Activated CD8-positive, alpha-beta memory T cell treated with anti-CD3 and anti-CD28 coated beads, Interleukin-2, amount 50 U/mL, for 24 hours (primary cell): ENCODE measurements at regions not wholly inside any gene's neighbourhood (a gene's known extent, or its start where the extent isn't known, plus 50 kb on each side); places are given as distances from the start of the nearest gene placed in this dataset.

Experiments used
- DNase-seq: peaks from one replicate; pipeline ENCODE4 v3.0.0-alpha.2; 2020; ENCODE audit errors: extremely low read depth

- DNase-seq: no peak
These were observed 919.0 kb downstream of the EFNB2 start for GRCh38 chr13:105616333-105617075.

GRCh38 chr13:105612541-105612940 is 922.9 kb downstream of the EFNB2 start:
- no peak for DNase-seq

GRCh38 chr13:105611424-105611823 is 924.0 kb downstream of the EFNB2 start:
- no peak for DNase-seq

- DNase-seq: no peak
These were observed 927.4 kb downstream of the EFNB2 start for GRCh38 chr13:105608104-105608503.

- DNase-seq: no peak
These were observed 928.0 kb downstream of the EFNB2 start for GRCh38 chr13:105607426-105607825.

- no peak for DNase-seq
These were observed 928.4 kb downstream of the EFNB2 start for GRCh38 chr13:105607016-105607415.

GRCh38 chr13:105602956-105603670 is 932.3 kb downstream of the EFNB2 start:
- no peak for DNase-seq

- DNase-seq: no peak
These were observed 935.9 kb downstream of the EFNB2 start for GRCh38 chr13:105599477-105600037.

- no peak for DNase-seq
These were observed 936.9 kb downstream of the EFNB2 start for GRCh38 chr13:105598529-105598928.

GRCh38 chr13:105597573-105597972 is 937.9 kb downstream of the EFNB2 start:
- no peak for DNase-seq

GRCh38 chr13:105595471-105595870 is 940.0 kb downstream of the EFNB2 start:
- DNase-seq: no peak

- DNase-seq: no peak
These were observed 944.2 kb downstream of the EFNB2 start for GRCh38 chr13:105591277-105591676.

GRCh38 chr13:105587786-105588185 is 947.7 kb downstream of the EFNB2 start:
- no peak for DNase-seq

GRCh38 chr13:105579821-105580710 is 955.4 kb downstream of the EFNB2 start:
- DNase-seq: no peak

- DNase-seq: no peak
These were observed 962.3 kb downstream of the EFNB2 start for GRCh38 chr13:105573136-105573535.

- no peak for DNase-seq
These were observed 963.1 kb downstream of the EFNB2 start for GRCh38 chr13:105572401-105572800.

GRCh38 chr13:105569816-105570215 is 965.6 kb downstream of the EFNB2 start:
- no peak for DNase-seq

- DNase-seq: no peak
These were observed 967.4 kb downstream of the EFNB2 start for GRCh38 chr13:105567951-105568525.

- DNase-seq: no peak
These were observed 970.2 kb downstream of the EFNB2 start for GRCh38 chr13:105565136-105565727.

GRCh38 chr13:105552078-105552477 is 983.4 kb downstream of the EFNB2 start:
- DNase-seq: no peak

GRCh38 chr13:105547851-105548250 is 987.6 kb downstream of the EFNB2 start:
- DNase-seq: no peak
